ENCODE measurements at regions not wholly inside any gene's neighbourhood (a gene's known extent, or its start where the extent isn't known, plus 50 kb on each side); places are given as distances from the start of the nearest gene placed in this dataset.

DNA sequence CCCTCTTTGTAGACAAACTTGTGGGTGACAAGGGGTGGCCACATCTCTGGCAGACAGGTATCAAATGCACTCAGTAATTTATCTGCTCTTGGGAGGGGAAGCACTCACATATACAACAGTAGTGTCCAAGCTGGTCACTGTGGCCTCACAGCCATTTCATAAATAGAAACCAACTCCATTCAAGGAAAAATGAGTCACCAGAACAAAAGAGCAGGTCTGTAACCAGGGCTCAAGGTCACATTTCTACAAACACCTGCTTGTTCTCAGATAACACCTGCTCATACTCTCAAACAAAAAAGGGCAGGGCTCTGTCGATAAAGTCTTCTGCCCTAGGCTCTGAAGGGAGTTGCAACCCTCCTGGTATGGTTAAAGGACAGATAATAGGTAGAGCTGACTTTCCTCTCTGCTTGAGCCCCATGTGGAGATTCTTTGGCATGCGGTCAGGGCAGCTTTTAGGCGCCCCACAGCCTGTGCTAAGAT is 459.0 kb downstream of the BCL11A start:
- ChIA-PET POLR2A (no interaction called here), CTCF (interaction anchor here (0.6 kb wide), 1 partner anchor 1068 kb away, joined by 3 read pairs; no protein-coding TSS in a partner anchor)
- Histone ChIP-seq H3K4me3 (ENCODE audit: control extremely low read depth in 1 of 5, extremely low read depth in 1 of 5, insufficient read depth in 1 of 5, low read depth in 2 of 5, low read length in 4 of 5) (no peak overlapping the region), H3K4me2 (replicated peaks; ENCODE audit: low read depth, low read length, poor library complexity, severe bottlenecking) (no peak overlapping the region), H4K20me1 (ENCODE audit: control insufficient read depth, insufficient read depth, low read length, poor library complexity, severe bottlenecking) (no peaks in the 10 kb centered on the region), H3K9me3 (ENCODE audit: control extremely low read depth in 1 of 3, control insufficient read depth in 2 of 3, insufficient read depth in 1 of 3, low read length in 2 of 3) (no peaks in the 10 kb centered on the region), H2AFZ (ENCODE audit: insufficient read depth, low read depth, low read length, poor library complexity, severe bottlenecking) (no peak overlapping the region), H3K9ac (ENCODE audit: low read length) (no peak overlapping the region), H3K27ac (ENCODE audit: low read length in 2 of 2) (no peak overlapping the region), H3K4me1 (ENCODE audit: control insufficient read depth in 2 of 2, insufficient read depth in 2 of 2, low read length in 2 of 2) (peaks cover 3 to 8% of the 10 kb centered on the region in 2 donors), H3K79me2 (ENCODE audit: control insufficient read depth, insufficient read depth, low read length) (no peaks in the 10 kb centered on the region), H3K36me3 (replicated peaks in 1 of 2; ENCODE audit: control extremely low read depth in 1 of 2, control insufficient read depth in 1 of 2, extremely low read depth in 1 of 2, insufficient read depth in 2 of 2, low read length in 1 of 2) (no peaks in the 10 kb centered on the region), H3K27me3 (replicated peaks in 1 of 4; ENCODE audit: control extremely low read depth in 1 of 4, control insufficient read depth in 3 of 4, insufficient read depth in 4 of 4, low read length in 3 of 4) (no peaks in the 10 kb centered on the region)
- H3K4me3 Mint-ChIP-seq: no peak overlapping the region
- WGBS (ENCODE audit: insufficient coverage): no CpG with 5 or more reads among the region's 3 CpGs
- TF ChIP-seq CTCF (IDR thresholded peaks at IDR 0.05): no peak
- TF ChIP-seq EZH2 (IDR thresholded peaks at IDR 0.05; ENCODE audit: borderline replicate concordance, insufficient read depth, low read depth, low read length, poor library complexity, severe bottlenecking): no peak
- intact Hi-C loops (cut with micrococcal nuclease): no loop called here
- H3K27me3 Mint-ChIP-seq: peaks cover 2% of the 10 kb centered on the region
- no peaks in the 10 kb centered on the region for H3K9me3 Mint-ChIP-seq (ENCODE audit: insufficient read depth)
- no peak for DNase-seq
- H3K27ac Mint-ChIP-seq: no peak overlapping the region
- peaks cover 8% of the 10 kb centered on the region for H3K4me1 Mint-ChIP-seq
- no peak for ATAC-seq (ENCODE audit: low read depth)

DNA sequence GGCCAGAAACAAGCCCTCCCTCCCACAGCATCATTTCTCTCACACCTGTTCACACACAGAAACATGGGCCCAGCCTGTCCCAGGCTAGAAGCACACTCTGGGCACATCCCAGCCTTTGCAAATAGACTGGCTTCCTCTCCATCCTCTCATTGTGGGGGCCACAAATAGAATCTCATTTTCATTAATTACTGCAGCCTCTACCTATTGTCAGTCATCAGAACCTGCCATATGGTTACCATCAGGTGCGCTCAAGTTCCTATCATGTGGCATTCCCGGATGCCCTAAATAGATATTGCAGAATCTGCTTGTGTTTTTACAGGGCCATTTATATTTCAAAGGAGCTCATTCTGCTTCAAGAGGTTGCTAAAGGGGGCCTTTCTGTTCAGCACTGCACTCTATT is 460.7 kb downstream of the BCL11A start:
- Histone ChIP-seq H3K27me3 (replicated peaks in 1 of 4; ENCODE audit: control extremely low read depth in 1 of 4, control insufficient read depth in 3 of 4, insufficient read depth in 4 of 4, low read length in 3 of 4) (no peaks in the 10 kb centered on the region), H3K36me3 (replicated peaks in 1 of 2; ENCODE audit: control extremely low read depth in 1 of 2, control insufficient read depth in 1 of 2, extremely low read depth in 1 of 2, insufficient read depth in 2 of 2, low read length in 1 of 2) (no peaks in the 10 kb centered on the region), H3K9ac (ENCODE audit: low read length) (no peak overlapping the region), H3K4me3 (ENCODE audit: control extremely low read depth in 1 of 5, extremely low read depth in 1 of 5, insufficient read depth in 1 of 5, low read depth in 2 of 5, low read length in 4 of 5) (no peak overlapping the region), H3K4me1 (ENCODE audit: control insufficient read depth in 2 of 2, insufficient read depth in 2 of 2, low read length in 2 of 2) (no peaks in the 10 kb centered on the region), H3K79me2 (ENCODE audit: control insufficient read depth, insufficient read depth, low read length) (no peaks in the 10 kb centered on the region), H3K4me2 (replicated peaks; ENCODE audit: low read depth, low read length, poor library complexity, severe bottlenecking) (no peak overlapping the region), H3K27ac (ENCODE audit: low read length in 2 of 2) (no peak overlapping the region), H3K9me3 (ENCODE audit: control extremely low read depth in 1 of 3, control insufficient read depth in 2 of 3, insufficient read depth in 1 of 3, low read length in 2 of 3) (no peaks in the 10 kb centered on the region), H4K20me1 (ENCODE audit: control insufficient read depth, insufficient read depth, low read length, poor library complexity, severe bottlenecking) (no peaks in the 10 kb centered on the region), H2AFZ (ENCODE audit: insufficient read depth, low read depth, low read length, poor library complexity, severe bottlenecking) (no peak overlapping the region)
- Mint-ChIP-seq H3K9me3 (ENCODE audit: insufficient read depth) (no peaks in the 10 kb centered on the region), H3K27me3 (no peaks in the 10 kb centered on the region), H3K27ac (no peak overlapping the region), H3K4me3 (no peak overlapping the region), H3K4me1 (peaks cover 3% of the 10 kb centered on the region)
- no CpG with 5 or more reads among the region's 2 CpGs for WGBS (ENCODE audit: insufficient coverage)
- ChIA-PET CTCF (no interaction called here), POLR2A (no interaction called here)
- intact Hi-C loops (cut with micrococcal nuclease): no loop called here
- TF ChIP-seq CTCF (IDR thresholded peaks at IDR 0.05) (no peak), EZH2 (IDR thresholded peaks at IDR 0.05; ENCODE audit: borderline replicate concordance, insufficient read depth, low read depth, low read length, poor library complexity, severe bottlenecking) (no peak)
- ATAC-seq (ENCODE audit: low read depth) (no peak), DNase-seq (no peak)
